Activated T-cell treated with anti-CD3 and anti-CD28 coated beads for 48 hours (primary cell): ENCODE measurements at regions not wholly inside any gene's neighbourhood (a gene's known extent, or its start where the extent isn't known, plus 50 kb on each side); places are given as distances from the start of the nearest gene placed in this dataset.
"Not testable (repeated sequence)": the region's sequence is repeated elsewhere in the genome, so short reads cannot be mapped to it uniquely, and the experiment has no call there.

ENCODE experiments used
- DNase-seq: peaks from one replicate; pipeline ENCODE4 v3.0.0-alpha.2; 2020; ENCODE audit warnings: low read depth

- DNase-seq: no peak
These were observed 235.6 kb upstream of the HNRNPA3 start for GRCh38 chr2:176976736-176977685.

- DNase-seq: no peak
These were observed 233.7 kb upstream of the HNRNPA3 start for GRCh38 chr2:176978921-176979320.

GRCh38 chr2:176979981-176980710 is 232.4 kb upstream of the HNRNPA3 start:
- no peak for DNase-seq

GRCh38 chr2:176984987-176985386 is 227.6 kb upstream of the HNRNPA3 start:
- DNase-seq: no peak

GRCh38 chr2:176985871-176986270 is 226.7 kb upstream of the HNRNPA3 start:
- DNase-seq: no peak

GRCh38 chr2:176986487-176986886 is 226.1 kb upstream of the HNRNPA3 start:
- no peak for DNase-seq

GRCh38 chr2:176991411-176991810 is 221.2 kb upstream of the HNRNPA3 start:
- no peak for DNase-seq

GRCh38 chr2:176997074-176997791 is 215.4 kb upstream of the HNRNPA3 start:
- no peak for DNase-seq

- no peak for DNase-seq
These were observed 214.8 kb upstream of the HNRNPA3 start for GRCh38 chr2:176997792-176998169.

- DNase-seq: no peak
These were observed 213.3 kb upstream of the HNRNPA3 start for GRCh38 chr2:176999301-176999700.

- DNase-seq: no peak
These were observed 212.4 kb upstream of the HNRNPA3 start for GRCh38 chr2:177000061-177000714.

GRCh38 chr2:177000715-177001072 is 211.9 kb upstream of the HNRNPA3 start:
- no peak for DNase-seq

GRCh38 chr2:177001334-177001733 is 211.3 kb upstream of the HNRNPA3 start:
- DNase-seq: no peak

GRCh38 chr2:177002983-177003382 is 209.6 kb upstream of the HNRNPA3 start:
- no peak for DNase-seq

- DNase-seq: not testable (repeated sequence)
These were observed 204.9 kb upstream of the HNRNPA3 start for GRCh38 chr2:177007726-177008125.

- not testable (repeated sequence) for DNase-seq
These were observed 203.9 kb upstream of the HNRNPA3 start for GRCh38 chr2:177008662-177009061.

- no peak for DNase-seq
These were observed 202.4 kb upstream of the HNRNPA3 start for GRCh38 chr2:177010146-177010545.

- no peak for DNase-seq
These were observed 201.7 kb upstream of the HNRNPA3 start for GRCh38 chr2:177010861-177011260.

- no peak for DNase-seq
These were observed 197.6 kb upstream of the HNRNPA3 start for GRCh38 chr2:177014946-177015345.

GRCh38 chr2:177015356-177015923 is 197.2 kb upstream of the HNRNPA3 start:
- no peak for DNase-seq

GRCh38 chr2:177020524-177021119 is 192.0 kb upstream of the HNRNPA3 start:
- DNase-seq: no peak
